Activated B cell treated with CpG ODN at 0.5 μM for 24 hours (primary cell): ENCODE measurements at regions not wholly inside any gene's neighbourhood (a gene's known extent, or its start where the extent isn't known, plus 50 kb on each side); places are given as distances from the start of the nearest gene placed in this dataset.

Experiments used
- ATAC-seq: fragments of 200-7000 bp; cut with Tn5 transposase; one replicate; pipeline ENCODE4 v1.10.0; 2021; ENCODE audit warnings: low read depth, mild to moderate bottlenecking, moderate library complexity
- CTCF ChIA-PET: fragments of 350-600 bp; sonication (Branson Sonifier 250); formaldehyde crosslinking; loops from one replicate; lab custom pipeline; 2021; ENCODE audit warnings: antibody characterized with exemption; lab: Charles Lee
- POLR2A ChIA-PET: fragments of 350-600 bp; sonication (Branson Sonifier 250); formaldehyde crosslinking; loops from one replicate; lab custom pipeline; 2021; ENCODE audit warnings: antibody characterized with exemption; lab: Charles Lee
- DNase-seq: peaks from one replicate; pipeline ENCODE4 v3.0.0; 2022
- H3K27ac Mint-ChIP-seq: one replicate; pipeline ENCODE4 v1.8.0; 2020; ENCODE audit warnings: mixed read lengths
- H3K27me3 Mint-ChIP-seq: one replicate; pipeline ENCODE4 v1.8.0; 2021; ENCODE audit warnings: mixed read lengths
- H3K36me3 Mint-ChIP-seq: one replicate; pipeline ENCODE4 v1.8.0; 2021; ENCODE audit warnings: low read depth, mixed read lengths
- H3K4me1 Mint-ChIP-seq: one replicate; pipeline ENCODE4 v1.8.0; 2021; ENCODE audit warnings: mixed read lengths
- H3K4me3 Mint-ChIP-seq: one replicate; pipeline ENCODE4 v1.8.0; 2020; ENCODE audit warnings: mild to moderate bottlenecking, mixed read lengths
- H3K9me3 Mint-ChIP-seq: one replicate; pipeline ENCODE4 v1.8.0; 2020; ENCODE audit warnings: mixed read lengths
- CTCF ChIP-seq: fragments of 200-600 bp; IDR thresholded peaks from one replicate; pipeline ENCODE4 v1.8.0; 2022; ENCODE audit warnings: antibody characterized with exemption, mild to moderate bottlenecking
- intact Hi-C: fragments of 100-400 bp; cut with micrococcal nuclease; formaldehyde crosslinking; loops from one replicate; pipeline ENCODE4 v1.15.1; 2024

GRCh38 chr2:128374711-128375413 lies 56.2 kb upstream of the HS6ST1 start:
- H3K9me3 Mint-ChIP-seq, result no peaks in the 10 kb centered on the region
- H3K4me3 Mint-ChIP-seq, result no peak overlapping the region
- no peaks in the 10 kb centered on the region for H3K4me1 Mint-ChIP-seq
- ChIA-PET CTCF (no interaction called here), POLR2A (no interaction called here)
- H3K27ac Mint-ChIP-seq, result no peak overlapping the region
- ATAC-seq (no peak), DNase-seq (no peak)
- H3K36me3 Mint-ChIP-seq, result no peaks in the 10 kb centered on the region
- intact Hi-C loops, result no loop called here
- no peak for TF ChIP-seq CTCF
- no peaks in the 10 kb centered on the region for H3K27me3 Mint-ChIP-seq

GRCh38 chr2:128375454-128375853 lies 56.8 kb upstream of the HS6ST1 start:
- no peak for DNase-seq
- Mint-ChIP-seq H3K27me3 (no peaks in the 10 kb centered on the region), H3K4me1 (no peaks in the 10 kb centered on the region), H3K4me3 (no peak overlapping the region), H3K36me3 (no peaks in the 10 kb centered on the region), H3K27ac (no peak overlapping the region), H3K9me3 (no peaks in the 10 kb centered on the region)
- no peak for ATAC-seq
- CTCF ChIA-PET, result no interaction called here
- intact Hi-C loops, result no loop called here
- TF ChIP-seq CTCF, result no peak
- POLR2A ChIA-PET, result no interaction called here

GRCh38 chr2:128376241-128377041 lies 57.8 kb upstream of the HS6ST1 start:
- Mint-ChIP-seq H3K27me3 (no peaks in the 10 kb centered on the region), H3K4me1 (no peaks in the 10 kb centered on the region), H3K36me3 (no peaks in the 10 kb centered on the region), H3K27ac (no peak overlapping the region), H3K4me3 (no peak overlapping the region), H3K9me3 (no peaks in the 10 kb centered on the region)
- no peak for TF ChIP-seq CTCF
- no peak for DNase-seq
- POLR2A ChIA-PET, result no interaction called here
- CTCF ChIA-PET, result no interaction called here
- no peak for ATAC-seq
- intact Hi-C loops, result no loop called here

GRCh38 chr2:128377071-128377910 lies 58.6 kb upstream of the HS6ST1 start:
- intact Hi-C loops, result no loop called here
- ChIA-PET POLR2A (no interaction called here), CTCF (no interaction called here)
- Mint-ChIP-seq H3K4me1 (no peaks in the 10 kb centered on the region), H3K27me3 (no peaks in the 10 kb centered on the region), H3K27ac (no peak overlapping the region), H3K36me3 (no peaks in the 10 kb centered on the region), H3K9me3 (no peaks in the 10 kb centered on the region), H3K4me3 (no peak overlapping the region)
- TF ChIP-seq CTCF, result no peak
- ATAC-seq, result no peak
- no peak for DNase-seq
